ENCODE measurements at regions not wholly inside any gene's neighbourhood (a gene's known extent, or its start where the extent isn't known, plus 50 kb on each side); places are given as distances from the start of the nearest gene placed in this dataset.

- H3K4me3 ChIP-seq (ENCODE audit: low read depth, low read length), result no peak overlapping the region
- in situ Hi-C loops (cut with HindIII; ENCODE audit: low sequenced_read_pairs), result no loop called here
- TF ChIP-seq CTCF (IDR thresholded peaks at IDR 0.05; ENCODE audit: low read depth, low read length), result no peak
- DNase-seq (ENCODE audit: low read depth, low spot score), result no peak
Observed at GRCh38 chr21:22201669-22202068, 1203.5 kb downstream of the NCAM2 start.

- no peak overlapping the region for H3K4me3 ChIP-seq (ENCODE audit: low read depth, low read length)
- TF ChIP-seq CTCF (IDR thresholded peaks at IDR 0.05; ENCODE audit: low read depth, low read length), result no peak
- DNase-seq (ENCODE audit: low read depth, low spot score), result no peak
- in situ Hi-C loops (cut with HindIII; ENCODE audit: low sequenced_read_pairs), result no loop called here
Observed at GRCh38 chr21:22209304-22209700, 1211.1 kb downstream of the NCAM2 start.

GRCh38 chr21:22211943-22212342 lies 1213.7 kb downstream of the NCAM2 start:
- no peak overlapping the region for H3K4me3 ChIP-seq (ENCODE audit: low read depth, low read length)
- no peak for DNase-seq (ENCODE audit: low read depth, low spot score)
- TF ChIP-seq CTCF (IDR thresholded peaks at IDR 0.05; ENCODE audit: low read depth, low read length), result no peak
- in situ Hi-C loops (cut with HindIII; ENCODE audit: low sequenced_read_pairs), result no loop called here

- no peak overlapping the region for H3K4me3 ChIP-seq (ENCODE audit: low read depth, low read length)
- TF ChIP-seq CTCF (IDR thresholded peaks at IDR 0.05; ENCODE audit: low read depth, low read length), result no peak
- in situ Hi-C loops (cut with HindIII; ENCODE audit: low sequenced_read_pairs), result no loop called here
- DNase-seq (ENCODE audit: low read depth, low spot score), result no peak
Observed at GRCh38 chr21:22223385-22223784, 1225.2 kb downstream of the NCAM2 start.

- no peak overlapping the region for H3K4me3 ChIP-seq (ENCODE audit: low read depth, low read length)
- DNase-seq (ENCODE audit: low read depth, low spot score), result no peak
- TF ChIP-seq CTCF (IDR thresholded peaks at IDR 0.05; ENCODE audit: low read depth, low read length), result no peak
- in situ Hi-C loops (cut with HindIII; ENCODE audit: low sequenced_read_pairs), result no loop called here
Observed at GRCh38 chr21:22224261-22224660, 1226.1 kb downstream of the NCAM2 start.

GRCh38 chr21:22225299-22225698 lies 1227.1 kb downstream of the NCAM2 start:
- no peak overlapping the region for H3K4me3 ChIP-seq (ENCODE audit: low read depth, low read length)
- no peak for TF ChIP-seq CTCF (IDR thresholded peaks at IDR 0.05; ENCODE audit: low read depth, low read length)
- in situ Hi-C loops (cut with HindIII; ENCODE audit: low sequenced_read_pairs), result no loop called here
- DNase-seq (ENCODE audit: low read depth, low spot score), result no peak

- H3K4me3 ChIP-seq (ENCODE audit: low read depth, low read length), result no peak overlapping the region
- DNase-seq (ENCODE audit: low read depth, low spot score), result no peak
- no peak for TF ChIP-seq CTCF (IDR thresholded peaks at IDR 0.05; ENCODE audit: low read depth, low read length)
- in situ Hi-C loops (cut with HindIII; ENCODE audit: low sequenced_read_pairs), result no loop called here
Observed at GRCh38 chr21:22231013-22231412, 1232.8 kb downstream of the NCAM2 start.
